HepG2 (cell line): ENCODE measurements at regions not wholly inside any gene's neighbourhood (a gene's known extent, or its start where the extent isn't known, plus 50 kb on each side); places are given as distances from the start of the nearest gene placed in this dataset.
A peak's percentile ranks its signal among the peaks of the same experiment; 100 is the strongest.

Source experiments
- ATF4 ChIP-seq, 2 experiments: fragments of 450-650 bp in 1 of 2; sonication (generic) in 1 of 2; formaldehyde crosslinking; IDR thresholded peaks; 2 replicates each; pipeline versions ENCODE4 v1.5.0 to v1.8.0; 2020 to 2022; ENCODE audit warnings: mild to moderate bottlenecking in 1 of 2, missing genetic modification reagents in 1 of 2
- CREBL2 ChIP-seq: sonication (generic); formaldehyde crosslinking; IDR thresholded peaks from 2 replicates; pipeline ENCODE4 v1.8.1; 2023; ENCODE audit warnings: missing genetic modification reagents, mild to moderate bottlenecking, borderline replicate concordance
- JUNB ChIP-seq: sonication (generic); formaldehyde crosslinking; IDR thresholded peaks from 2 replicates; pipeline ENCODE4 v1.8.0; 2022; ENCODE audit warnings: missing genetic modification reagents, mild to moderate bottlenecking, borderline replicate concordance
- KDM5A ChIP-seq: fragments of 200-600 bp; sonication (generic); IDR thresholded peaks from 2 replicates; pipeline ENCODE4 v1.7.0; 2018; ENCODE audit warnings: antibody characterized with exemption, mild to moderate bottlenecking, low read length, borderline replicate concordance
- POLR2A ChIP-seq, 2 experiments: IDR thresholded peaks; 2 replicates each; pipeline ENCODE4 v1.6.1; 2011; ENCODE audit warnings: low read depth in 2 of 2, low read length in 2 of 2, mild to moderate bottlenecking in 1 of 2, moderate library complexity in 1 of 2; ENCODE audit not compliant: insufficient read depth in 1 of 2
- THRA ChIP-seq: sonication (generic); formaldehyde crosslinking; IDR thresholded peaks from 2 replicates; pipeline ENCODE4 v1.4.0; 2020; ENCODE audit warnings: missing genetic modification reagents, borderline replicate concordance
- ZFY ChIP-seq: sonication (generic); formaldehyde crosslinking; IDR thresholded peaks from 2 replicates; pipeline ENCODE4 v1.4.0; 2020; ENCODE audit warnings: missing genetic modification reagents
- ZNF18 ChIP-seq: sonication (generic); formaldehyde crosslinking; IDR thresholded peaks from 2 replicates; pipeline ENCODE4 v1.8.0; 2022; ENCODE audit warnings: mild to moderate bottlenecking, missing genetic modification reagents; ENCODE audit not compliant: insufficient replicate concordance
- ZNF234 ChIP-seq: sonication (generic); formaldehyde crosslinking; conservative IDR thresholded peaks from 2 replicates; pipeline ENCODE4 v1.5.1; 2020; ENCODE audit warnings: mild to moderate bottlenecking, missing genetic modification reagents
- ZNF256 ChIP-seq: sonication (generic); formaldehyde crosslinking; conservative IDR thresholded peaks from 2 replicates; pipeline ENCODE4 v1.4.0; 2020; ENCODE audit warnings: missing genetic modification reagents
- ZNF282 ChIP-seq: fragments of 450-650 bp; IDR thresholded peaks from 2 replicates; pipeline ENCODE4 v1.6.1; 2018; ENCODE audit not compliant: partially characterized antibody
- ZNF343 ChIP-seq: sonication (generic); formaldehyde crosslinking; IDR thresholded peaks from 2 replicates; pipeline ENCODE4 v1.4.0; 2020; ENCODE audit warnings: mild to moderate bottlenecking, missing genetic modification reagents
- ZNF430 ChIP-seq: sonication (generic); formaldehyde crosslinking; IDR thresholded peaks from 2 replicates; pipeline ENCODE4 v1.9.0; 2021; ENCODE audit warnings: mild to moderate bottlenecking, missing genetic modification reagents
- ZNF451 ChIP-seq: sonication (generic); formaldehyde crosslinking; IDR thresholded peaks from 2 replicates; pipeline ENCODE4 v1.5.0; 2020; ENCODE audit warnings: mild to moderate bottlenecking, missing genetic modification reagents
- ZNF496 ChIP-seq: sonication (generic); formaldehyde crosslinking; IDR thresholded peaks from 2 replicates; pipeline ENCODE4 v1.8.1; 2023; ENCODE audit warnings: mild to moderate bottlenecking, moderate library complexity, missing genetic modification reagents; ENCODE audit not compliant: insufficient replicate concordance
- ZNF512B ChIP-seq: sonication (generic); formaldehyde crosslinking; IDR thresholded peaks from 2 replicates; pipeline ENCODE4 v1.5.1; 2020; ENCODE audit warnings: missing genetic modification reagents, mild to moderate bottlenecking, borderline replicate concordance
- ZNF577 ChIP-seq: sonication (generic); formaldehyde crosslinking; IDR thresholded peaks from 2 replicates; pipeline ENCODE4 v1.4.0; 2020; ENCODE audit warnings: mild to moderate bottlenecking, low read depth, missing genetic modification reagents, borderline replicate concordance
- ZNF652 ChIP-seq: IDR thresholded peaks from 2 replicates; pipeline ENCODE4 v1.6.1; 2016; ENCODE audit warnings: low read depth, borderline replicate concordance
- ZNF816 ChIP-seq: sonication (generic); formaldehyde crosslinking; IDR thresholded peaks from 2 replicates; pipeline ENCODE4 v1.8.0; 2022; ENCODE audit warnings: missing genetic modification reagents, mild to moderate bottlenecking, borderline replicate concordance
- ZNF83 ChIP-seq: sonication (generic); formaldehyde crosslinking; IDR thresholded peaks from 2 replicates; pipeline ENCODE4 v1.4.0; 2020; ENCODE audit warnings: missing genetic modification reagents, mild to moderate bottlenecking, borderline replicate concordance

GRCh38 chr14:53613404-53614253 is 343.0 kb downstream of the BMP4 start (continued):
- TF ChIP-seq ATF4 (CRISPR knock-in tag; IDR thresholded peaks at IDR 0.05): peak in 1 of 2 experiments; percentile 96; a peak in 2 of 4 replicates
- TF ChIP-seq ZFY (CRISPR knock-in tag): 0 out of 2 replicates have a peak, but pooled peaks have one; percentile 28
- TF ChIP-seq ZNF577 (CRISPR knock-in tag): no peak
- TF ChIP-seq ZNF451 (CRISPR knock-in tag): no peak
- TF ChIP-seq ZNF234 (CRISPR knock-in tag): no peak
- no peak for TF ChIP-seq ZNF282
- TF ChIP-seq ZNF816 (CRISPR knock-in tag): no peak; the same call in 1 of the 2 replicates
- TF ChIP-seq ZNF512B (CRISPR knock-in tag): peak; percentile 90; the same call in 1 of the 2 replicates
- no peak for TF ChIP-seq ZNF83 (CRISPR knock-in tag)
- no peak for TF ChIP-seq ZNF256 (CRISPR knock-in tag)
- no peak for TF ChIP-seq ZNF496 (CRISPR knock-in tag)
- TF ChIP-seq ZNF18 (CRISPR knock-in tag): peak; percentile 51
- TF ChIP-seq POLR2A (IDR thresholded peaks at IDR 0.05; ENCODE audit: insufficient read depth in 1 of 2, low read depth in 2 of 2, low read length in 2 of 2): peak; percentile 62 to 73; a peak in 3 of 4 replicates
- peak; percentile 91 for TF ChIP-seq JUNB (CRISPR knock-in tag)
- peak; percentile 77; the same call in 1 of the 2 replicates for TF ChIP-seq THRA (CRISPR knock-in tag)
- peak; percentile 75; the same call in 1 of the 2 replicates for TF ChIP-seq ZNF430 (CRISPR knock-in tag)
- peak; percentile 56; the same call in 1 of the 2 replicates for TF ChIP-seq KDM5A
- peak; percentile 22; the same call in 1 of the 2 replicates for TF ChIP-seq ZNF343 (CRISPR knock-in tag)
- TF ChIP-seq CREBL2 (CRISPR knock-in tag): no peak
- no peak; the same call in 1 of the 2 replicates for TF ChIP-seq ZNF652 (CRISPR knock-in tag)
